Caco-2 (cell line): ENCODE measurements at regions not wholly inside any gene's neighbourhood (a gene's known extent, or its start where the extent isn't known, plus 50 kb on each side); places are given as distances from the start of the nearest gene placed in this dataset.
A peak's percentile ranks its signal among the peaks of the same experiment; 100 is the strongest.

Experiments used
- BruUV-seq: library from RNA; stranded (reverse); fragments of 400-500 nt; replicated peaks from 2 replicates; lab custom pipeline; 2021; lab: Mats Ljungman, UMichigan
- CTCF ChIA-PET: fragments of 300-600 bp; sonication (Branson Sonifier 250); formaldehyde crosslinking; loops from one replicate; lab custom pipeline; 2022; ENCODE audit warnings: antibody characterized with exemption; lab: Charles Lee
- POLR2A ChIA-PET: fragments of 300-600 bp; sonication (Branson Sonifier 250); formaldehyde crosslinking; loops from one replicate; lab custom pipeline; 2022; ENCODE audit warnings: antibody characterized with exemption; lab: Charles Lee
- DNase-seq, 2 experiments: peaks; one replicate each; pipeline versions ENCODE4 v3.0.0 to v3.0.0-alpha.2; 2020 to 2022
- H3K27me3 ChIP-seq: replicated peaks from 2 replicates; pipeline ENCODE4 v1.6.0; 2011; ENCODE audit warnings: low read length; ENCODE audit not compliant: control insufficient read depth, insufficient read depth
- H3K36me3 ChIP-seq: 2 replicates; pipeline ENCODE4 v1.5.1; 2011; ENCODE audit warnings: low read length; ENCODE audit not compliant: control insufficient read depth, insufficient read depth
- H3K4me1 ChIP-seq: fragments of 250-450 bp; sonication (Bioruptor Pico); 2 replicates; pipeline ENCODE4 v1.5.1; 2020; ENCODE audit warnings: mild to moderate bottlenecking
- H3K4me3 ChIP-seq: 2 replicates; pipeline ENCODE4 v1.5.1; 2011; ENCODE audit warnings: low read depth, mild to moderate bottlenecking, control low read depth, low read length
- H3K9me3 ChIP-seq: fragments of 250-450 bp; sonication (Bioruptor Pico); 2 replicates; pipeline ENCODE4 v1.5.1; 2020; ENCODE audit warnings: mild to moderate bottlenecking, moderate library complexity
- H3K27ac Mint-ChIP-seq: one replicate; pipeline ENCODE4 v1.8.0; 2022; ENCODE audit warnings: mixed read lengths; ENCODE audit not compliant: unreplicated experiment
- H3K27me3 Mint-ChIP-seq: one replicate; pipeline ENCODE4 v1.8.0; 2022; ENCODE audit warnings: mixed read lengths; ENCODE audit not compliant: insufficient read depth, unreplicated experiment
- H3K36me3 Mint-ChIP-seq: one replicate; pipeline ENCODE4 v1.8.0; 2022; ENCODE audit warnings: mild to moderate bottlenecking, mixed read lengths; ENCODE audit not compliant: insufficient read depth, unreplicated experiment
- H3K4me1 Mint-ChIP-seq: one replicate; pipeline ENCODE4 v1.8.0; 2022; ENCODE audit warnings: low read depth, mixed read lengths; ENCODE audit not compliant: unreplicated experiment
- H3K4me3 Mint-ChIP-seq: one replicate; pipeline ENCODE4 v1.8.0; 2022; ENCODE audit warnings: mild to moderate bottlenecking, moderate library complexity, mixed read lengths; ENCODE audit not compliant: unreplicated experiment
- H3K9me3 Mint-ChIP-seq: one replicate; pipeline ENCODE4 v1.8.0; 2022; ENCODE audit warnings: mixed read lengths; ENCODE audit not compliant: unreplicated experiment
- intact Hi-C: fragments of 100-400 bp; cut with micrococcal nuclease; formaldehyde crosslinking; loops from one replicate; pipeline ENCODE4 v1.10.0; 2022; ENCODE audit not compliant: unreplicated experiment
- TF ChIP-seq, protein P1 (sequence below), 2 experiments: fragments of 200-600 bp in 1 of 2; IDR thresholded peaks; 1 replicate in 1 of 2; 2 replicates in 1 of 2; pipeline versions ENCODE4 v1.5.1 to v1.8.0; 2011 to 2022; ENCODE audit warnings: antibody characterized with exemption in 1 of 2, control low read depth in 1 of 2, inconsistent platforms in 1 of 2, low read depth in 1 of 2, low read length in 1 of 2, mild to moderate bottlenecking in 1 of 2, moderate library complexity in 1 of 2; ENCODE audit not compliant: insufficient read depth in 1 of 2, severe bottlenecking in 1 of 2, unreplicated experiment in 1 of 2

DNA sequence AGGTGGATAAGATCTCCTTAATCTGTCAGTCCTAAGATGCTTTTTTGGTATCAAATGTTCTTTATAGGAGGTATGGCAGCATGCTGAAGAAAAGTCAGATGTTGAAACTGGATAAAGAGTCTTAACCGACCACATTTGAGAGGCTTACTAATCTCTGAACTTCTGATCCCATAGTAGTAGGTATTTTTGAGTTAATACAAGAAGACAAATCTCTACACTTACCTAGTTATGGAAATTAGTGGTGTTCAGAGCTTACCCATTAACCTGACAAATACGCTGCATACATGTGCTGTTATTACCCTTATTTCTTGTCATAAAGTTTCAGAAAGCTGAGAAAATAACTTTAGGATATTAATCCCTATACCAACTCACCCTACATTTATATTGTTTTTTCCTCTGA, 83.0 kb downstream of the ISL1 start:
- H3K36me3 Mint-ChIP-seq, result no peaks in the 10 kb centered on the region
- TF ChIP-seq, protein P1, sequence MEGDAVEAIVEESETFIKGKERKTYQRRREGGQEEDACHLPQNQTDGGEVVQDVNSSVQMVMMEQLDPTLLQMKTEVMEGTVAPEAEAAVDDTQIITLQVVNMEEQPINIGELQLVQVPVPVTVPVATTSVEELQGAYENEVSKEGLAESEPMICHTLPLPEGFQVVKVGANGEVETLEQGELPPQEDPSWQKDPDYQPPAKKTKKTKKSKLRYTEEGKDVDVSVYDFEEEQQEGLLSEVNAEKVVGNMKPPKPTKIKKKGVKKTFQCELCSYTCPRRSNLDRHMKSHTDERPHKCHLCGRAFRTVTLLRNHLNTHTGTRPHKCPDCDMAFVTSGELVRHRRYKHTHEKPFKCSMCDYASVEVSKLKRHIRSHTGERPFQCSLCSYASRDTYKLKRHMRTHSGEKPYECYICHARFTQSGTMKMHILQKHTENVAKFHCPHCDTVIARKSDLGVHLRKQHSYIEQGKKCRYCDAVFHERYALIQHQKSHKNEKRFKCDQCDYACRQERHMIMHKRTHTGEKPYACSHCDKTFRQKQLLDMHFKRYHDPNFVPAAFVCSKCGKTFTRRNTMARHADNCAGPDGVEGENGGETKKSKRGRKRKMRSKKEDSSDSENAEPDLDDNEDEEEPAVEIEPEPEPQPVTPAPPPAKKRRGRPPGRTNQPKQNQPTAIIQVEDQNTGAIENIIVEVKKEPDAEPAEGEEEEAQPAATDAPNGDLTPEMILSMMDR (IDR thresholded peaks at IDR 0.05; ENCODE audit: insufficient read depth in 1 of 2, low read depth in 1 of 2, low read length in 1 of 2, severe bottlenecking in 1 of 2, unreplicated experiment in 1 of 2), result no peak
- peaks cover 2% of the 10 kb centered on the region for H3K27me3 Mint-ChIP-seq
- CTCF ChIA-PET, result no interaction called here
- Histone ChIP-seq H3K9me3 (no peaks in the 10 kb centered on the region), H3K4me3 (no peak overlapping the region), H3K36me3 (no peaks in the 10 kb centered on the region), H3K27me3 (no peaks in the 10 kb centered on the region), H3K4me1 (no peaks in the 10 kb centered on the region)
- no TSS peak for BruUV-seq
- intact Hi-C loops, result no loop called here
- H3K4me1 Mint-ChIP-seq, result no peaks in the 10 kb centered on the region
- no peaks in the 10 kb centered on the region for H3K9me3 Mint-ChIP-seq
- POLR2A ChIA-PET, result no interaction called here
- H3K27ac Mint-ChIP-seq, result no peak overlapping the region
- H3K4me3 Mint-ChIP-seq, result no peak overlapping the region
- DNase-seq, result no peak

DNA sequence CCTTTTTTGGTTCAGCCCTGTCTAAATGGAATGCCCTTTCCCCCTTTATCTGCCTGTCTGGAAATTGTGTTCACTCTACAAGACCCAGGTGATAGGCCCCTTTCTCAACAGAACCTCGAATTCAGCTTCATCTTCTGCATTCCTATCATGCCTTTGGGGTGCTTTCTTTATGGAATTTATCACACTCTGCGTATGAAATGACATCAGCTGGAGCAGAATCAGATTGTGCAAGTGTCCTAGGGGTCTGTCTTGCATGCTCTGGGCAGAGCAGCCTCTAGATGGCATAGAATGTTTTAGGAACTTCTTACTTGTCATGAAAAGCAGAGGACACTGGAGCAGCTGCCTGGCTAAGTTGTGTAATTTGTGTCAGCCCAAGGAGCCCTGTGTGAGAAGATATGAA, 84.9 kb downstream of the ISL1 start:
- intact Hi-C loops, result loop anchor here (1.0 kb wide), 1 partner anchor 539 kb away; no protein-coding TSS in a partner anchor
- Mint-ChIP-seq H3K36me3 (no peaks in the 10 kb centered on the region), H3K27ac (no peak overlapping the region), H3K4me3 (no peak overlapping the region), H3K27me3 (peaks cover 2% of the 10 kb centered on the region), H3K4me1 (no peaks in the 10 kb centered on the region), H3K9me3 (no peaks in the 10 kb centered on the region)
- Histone ChIP-seq H3K4me1 (no peaks in the 10 kb centered on the region), H3K4me3 (no peak overlapping the region), H3K9me3 (no peaks in the 10 kb centered on the region), H3K36me3 (no peaks in the 10 kb centered on the region), H3K27me3 (no peaks in the 10 kb centered on the region)
- ChIA-PET CTCF (no interaction called here), POLR2A (no interaction called here)
- no TSS peak for BruUV-seq
- DNase-seq, result peak in 1 of 2 experiments; percentile 7
- TF ChIP-seq, protein P1 (IDR thresholded peaks at IDR 0.05; ENCODE audit: insufficient read depth in 1 of 2, low read depth in 1 of 2, low read length in 1 of 2, severe bottlenecking in 1 of 2, unreplicated experiment in 1 of 2), result no peak

DNA sequence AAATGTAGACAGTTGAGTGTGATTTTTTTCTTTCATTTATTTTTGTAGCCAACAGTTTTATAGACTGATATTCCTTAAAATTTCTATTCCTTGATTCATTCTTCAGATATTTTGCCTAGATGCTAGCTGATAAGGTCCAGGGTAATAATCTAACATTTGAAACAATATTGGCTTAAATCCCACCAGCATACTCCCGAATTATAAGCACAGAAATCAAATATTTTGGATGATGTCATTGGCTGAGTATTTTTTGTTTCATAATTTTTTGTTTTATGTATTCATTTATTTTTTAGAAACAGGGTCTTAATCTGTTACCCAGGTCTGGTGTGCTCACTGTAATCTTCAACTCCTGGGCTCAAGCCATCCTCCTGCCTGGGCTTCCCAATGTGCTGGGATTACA, 88.4 kb downstream of the ISL1 start:
- no peaks in the 10 kb centered on the region for H3K4me1 ChIP-seq
- Mint-ChIP-seq H3K4me3 (no peak overlapping the region), H3K4me1 (no peaks in the 10 kb centered on the region), H3K27ac (no peak overlapping the region), H3K9me3 (no peaks in the 10 kb centered on the region), H3K36me3 (no peaks in the 10 kb centered on the region), H3K27me3 (peaks cover 2% of the 10 kb centered on the region)
- H3K9me3 ChIP-seq, result no peaks in the 10 kb centered on the region
- ChIA-PET CTCF (no interaction called here), POLR2A (no interaction called here)
- no peaks in the 10 kb centered on the region for H3K36me3 ChIP-seq
- no peak overlapping the region for H3K4me3 ChIP-seq
- no TSS peak for BruUV-seq
- TF ChIP-seq, protein P1 (IDR thresholded peaks at IDR 0.05; ENCODE audit: insufficient read depth in 1 of 2, low read depth in 1 of 2, low read length in 1 of 2, severe bottlenecking in 1 of 2, unreplicated experiment in 1 of 2), result no peak
- no peak for DNase-seq
- no peaks in the 10 kb centered on the region for H3K27me3 ChIP-seq
- intact Hi-C loops, result no loop called here
